ENCODE measurements at regions not wholly inside any gene's neighbourhood (a gene's known extent, or its start where the extent isn't known, plus 50 kb on each side); places are given as distances from the start of the nearest gene placed in this dataset.

DNA sequence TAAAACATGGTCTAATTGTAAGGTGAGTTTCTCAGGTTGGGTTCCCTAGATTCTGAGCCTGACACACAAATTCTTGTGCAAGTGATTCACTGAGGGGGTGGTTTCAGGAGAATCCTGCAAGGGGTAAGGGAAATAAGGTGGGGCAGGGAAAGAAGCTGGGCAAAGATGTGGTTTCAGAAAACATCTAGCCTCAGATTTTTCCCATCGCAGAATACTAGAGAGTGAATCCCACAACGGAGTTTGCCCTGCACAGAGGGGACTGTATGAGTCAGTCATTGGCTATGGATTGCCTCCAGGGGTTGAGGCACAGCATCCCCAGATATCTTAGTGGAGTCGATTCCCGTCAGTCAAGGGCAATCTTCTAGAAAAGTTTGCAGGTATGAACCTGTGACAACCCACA is 65.2 kb downstream of the PRL start:
- TF ChIP-seq, protein P1, sequence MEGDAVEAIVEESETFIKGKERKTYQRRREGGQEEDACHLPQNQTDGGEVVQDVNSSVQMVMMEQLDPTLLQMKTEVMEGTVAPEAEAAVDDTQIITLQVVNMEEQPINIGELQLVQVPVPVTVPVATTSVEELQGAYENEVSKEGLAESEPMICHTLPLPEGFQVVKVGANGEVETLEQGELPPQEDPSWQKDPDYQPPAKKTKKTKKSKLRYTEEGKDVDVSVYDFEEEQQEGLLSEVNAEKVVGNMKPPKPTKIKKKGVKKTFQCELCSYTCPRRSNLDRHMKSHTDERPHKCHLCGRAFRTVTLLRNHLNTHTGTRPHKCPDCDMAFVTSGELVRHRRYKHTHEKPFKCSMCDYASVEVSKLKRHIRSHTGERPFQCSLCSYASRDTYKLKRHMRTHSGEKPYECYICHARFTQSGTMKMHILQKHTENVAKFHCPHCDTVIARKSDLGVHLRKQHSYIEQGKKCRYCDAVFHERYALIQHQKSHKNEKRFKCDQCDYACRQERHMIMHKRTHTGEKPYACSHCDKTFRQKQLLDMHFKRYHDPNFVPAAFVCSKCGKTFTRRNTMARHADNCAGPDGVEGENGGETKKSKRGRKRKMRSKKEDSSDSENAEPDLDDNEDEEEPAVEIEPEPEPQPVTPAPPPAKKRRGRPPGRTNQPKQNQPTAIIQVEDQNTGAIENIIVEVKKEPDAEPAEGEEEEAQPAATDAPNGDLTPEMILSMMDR (IDR thresholded peaks at IDR 0.05), result no peak
- no peak for TF ChIP-seq POLR2A (IDR thresholded peaks at IDR 0.05)
